ENCODE measurements at regions not wholly inside any gene's neighbourhood (a gene's known extent, or its start where the extent isn't known, plus 50 kb on each side); places are given as distances from the start of the nearest gene placed in this dataset.

- TF ChIP-seq CTCF (conservative IDR thresholded peaks at IDR 0.05; ENCODE audit: low read depth, low read length) (no peak), EZH2 (IDR thresholded peaks at IDR 0.05; ENCODE audit: low read length, unreplicated experiment) (no peak), EZH2phosphoT487 (IDR thresholded peaks at IDR 0.05; ENCODE audit: borderline replicate concordance, low read length) (no peak)
These were observed 353.3 kb downstream of the PBX1 start for GRCh38 chr1:164912290-164912689.

Data from PC-3 (cell line).